Naive thymus-derived CD4-positive, alpha-beta T cell (primary cell): ENCODE measurements at regions not wholly inside any gene's neighbourhood (a gene's known extent, or its start where the extent isn't known, plus 50 kb on each side); places are given as distances from the start of the nearest gene placed in this dataset.

Source experiments
- ATAC-seq: fragments of 150-1000 bp; cut with Tn5 transposase; 2 replicates; pipeline ENCODE4 v1.10.0; 2021; ENCODE audit warnings: mild to moderate bottlenecking, moderate library complexity
- CTCF ChIA-PET: fragments of 350-600 bp; sonication (Branson Sonifier 250); formaldehyde crosslinking; loops from one replicate; lab custom pipeline; 2021; ENCODE audit warnings: antibody characterized with exemption; lab: Charles Lee
- POLR2A ChIA-PET: fragments of 350-600 bp; sonication (Branson Sonifier 250); formaldehyde crosslinking; loops from one replicate; lab custom pipeline; 2021; ENCODE audit warnings: antibody characterized with exemption, inconsistent platforms; lab: Charles Lee
- DNase-seq, 9 donors: peaks; one replicate each; pipeline versions ENCODE4 v3.0.0 to v3.0.0-alpha.2; 2020 to 2022; ENCODE audit warnings: mixed read lengths in 1 of 9
- H3K27ac ChIP-seq: one replicate; pipeline ENCODE4 v1.7.0; 2013; ENCODE audit warnings: mild to moderate bottlenecking, low read depth, low read length, moderate library complexity
- H3K27me3 ChIP-seq, 2 donors: one replicate each; pipeline ENCODE4 v1.7.0; 2013; ENCODE audit warnings: low read length in 2 of 2, mild to moderate bottlenecking in 2 of 2, moderate library complexity in 2 of 2; ENCODE audit not compliant: control insufficient read depth in 2 of 2, insufficient read depth in 2 of 2
- H3K36me3 ChIP-seq, 3 experiments: 1 replicate in 2 of 3; 2 replicates in 1 of 3; pipeline ENCODE4 v1.7.0; 2013; ENCODE audit warnings: low read length in 3 of 3, mild to moderate bottlenecking in 3 of 3, moderate library complexity in 1 of 3; ENCODE audit not compliant: insufficient read depth in 3 of 3, control insufficient read depth in 2 of 3
- H3K4me1 ChIP-seq, 2 donors: one replicate each; pipeline ENCODE4 v1.7.0; 2013; ENCODE audit warnings: low read length in 2 of 2, mild to moderate bottlenecking in 2 of 2, moderate library complexity in 1 of 2; ENCODE audit not compliant: control insufficient read depth in 2 of 2, insufficient read depth in 2 of 2
- H3K4me3 ChIP-seq: 2 replicates; pipeline ENCODE4 v1.7.0; 2013; ENCODE audit warnings: mild to moderate bottlenecking, low read length
- H3K9me3 ChIP-seq, 3 experiments: 1 replicate in 2 of 3; 2 replicates in 1 of 3; pipeline ENCODE4 v1.7.0; 2013; ENCODE audit warnings: low read length in 3 of 3; ENCODE audit not compliant: control insufficient read depth in 2 of 3
- H3K27ac Mint-ChIP-seq, 9 donors: one replicate each; pipeline ENCODE4 v1.8.0; 2020 to 2022; ENCODE audit warnings: mixed read lengths in 9 of 9, mild to moderate bottlenecking in 8 of 9, moderate library complexity in 5 of 9, inconsistent platforms in 2 of 9
- H3K27me3 Mint-ChIP-seq, 5 donors: one replicate each; pipeline ENCODE4 v1.8.0; 2021 to 2022; ENCODE audit warnings: mixed read lengths in 5 of 5, mild to moderate bottlenecking in 1 of 5
- H3K36me3 Mint-ChIP-seq, 5 donors: one replicate each; pipeline ENCODE4 v1.8.0; 2020 to 2022; ENCODE audit warnings: mixed read lengths in 5 of 5, mild to moderate bottlenecking in 3 of 5, inconsistent platforms in 1 of 5
- H3K4me1 Mint-ChIP-seq, 7 donors: one replicate each; pipeline ENCODE4 v1.8.0; 2020 to 2022; ENCODE audit warnings: mixed read lengths in 7 of 7, mild to moderate bottlenecking in 3 of 7, inconsistent platforms in 1 of 7
- H3K4me3 Mint-ChIP-seq, 10 donors: one replicate each; pipeline ENCODE4 v1.8.0; 2020 to 2022; ENCODE audit warnings: mild to moderate bottlenecking in 10 of 10, mixed read lengths in 10 of 10, moderate library complexity in 6 of 10, inconsistent platforms in 2 of 10
- H3K9me3 Mint-ChIP-seq, 11 donors: one replicate each; pipeline ENCODE4 v1.8.0; 2020 to 2022; ENCODE audit warnings: mixed read lengths in 11 of 11, mild to moderate bottlenecking in 4 of 11, inconsistent platforms in 1 of 11, moderate library complexity in 1 of 11
- intact Hi-C, 2 donors: fragments of 100-400 bp; cut with micrococcal nuclease; formaldehyde crosslinking; loops; one replicate each; pipeline ENCODE4 v1.15.1; 2023

DNA sequence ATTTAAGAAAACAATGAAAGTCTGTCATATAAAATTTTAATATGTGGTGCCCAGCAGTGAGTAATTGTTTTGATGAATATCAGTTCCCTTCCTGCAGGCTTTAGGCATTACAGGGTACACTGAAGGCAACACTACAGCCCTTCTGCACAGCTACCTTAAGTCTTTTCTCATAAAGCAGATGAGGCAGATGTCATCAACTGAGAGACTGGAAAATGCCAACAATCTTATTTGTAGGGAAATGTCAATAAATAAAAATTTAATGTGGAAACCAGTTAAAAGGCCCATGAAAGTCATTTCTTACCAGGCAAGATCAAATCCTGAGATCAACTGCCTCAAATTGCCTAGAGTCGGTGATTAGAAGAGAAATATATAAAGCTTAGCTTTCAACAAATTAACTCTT, 193.4 kb upstream of the NWD2 start:
- POLR2A ChIA-PET = no interaction called here
- H3K4me3 Mint-ChIP-seq = no peak overlapping the region
- DNase-seq (no peak), ATAC-seq (no peak)
- peaks cover 0 to 14% (median 6%) of the 10 kb centered on the region in 5 donors for H3K27me3 Mint-ChIP-seq
- no peaks in the 10 kb centered on the region for H3K4me1 Mint-ChIP-seq
- intact Hi-C loops = no loop called here
- H3K9me3 Mint-ChIP-seq = peaks cover 0 to 7% (median 2%) of the 10 kb centered on the region in 11 donors
- Histone ChIP-seq H3K36me3 (no peaks in the 10 kb centered on the region), H3K27ac (no peak overlapping the region), H3K9me3 (no peaks in the 10 kb centered on the region), H3K27me3 (no peaks in the 10 kb centered on the region), H3K4me3 (no peak overlapping the region), H3K4me1 (no peaks in the 10 kb centered on the region)
- CTCF ChIA-PET = no interaction called here
- H3K27ac Mint-ChIP-seq = no peak overlapping the region
- H3K36me3 Mint-ChIP-seq = no peaks in the 10 kb centered on the region

DNA sequence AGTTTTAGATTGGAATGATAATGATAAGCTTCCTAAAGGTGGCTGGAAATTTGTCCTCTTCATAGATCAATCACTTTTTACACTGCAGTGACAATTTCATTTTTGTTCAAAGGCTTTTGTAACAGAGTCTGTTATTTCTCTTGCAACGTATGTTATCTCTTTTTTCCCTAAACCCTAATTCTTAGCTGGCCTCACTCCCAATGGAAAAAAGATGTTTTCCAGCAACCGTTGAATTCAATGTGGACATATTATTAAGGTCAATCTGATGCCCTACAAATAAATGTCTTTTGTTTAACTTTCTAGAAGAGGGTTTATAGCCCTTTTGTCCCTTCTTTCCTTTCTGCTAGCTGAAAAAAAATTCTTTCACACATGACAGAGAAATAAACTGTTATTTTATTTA, 192.7 kb upstream of the NWD2 start:
- H3K4me3 Mint-ChIP-seq = no peak overlapping the region
- intact Hi-C loops = no loop called here
- no peak overlapping the region for H3K4me3 ChIP-seq
- no peaks in the 10 kb centered on the region for H3K36me3 Mint-ChIP-seq
- H3K27me3 ChIP-seq = no peaks in the 10 kb centered on the region
- ChIA-PET POLR2A (no interaction called here), CTCF (interaction anchor here (0.6 kb wide), 1 partner anchor 44 kb away, joined by 3 read pairs; no protein-coding TSS in a partner anchor)
- H3K9me3 ChIP-seq = no peaks in the 10 kb centered on the region
- ATAC-seq = no peak
- H3K27ac ChIP-seq = no peak overlapping the region
- no peak overlapping the region for H3K27ac Mint-ChIP-seq
- no peak for DNase-seq
- peaks cover 0 to 14% (median 6%) of the 10 kb centered on the region in 5 donors for H3K27me3 Mint-ChIP-seq
- no peaks in the 10 kb centered on the region for H3K36me3 ChIP-seq
- peaks cover 0 to 7% (median 2%) of the 10 kb centered on the region in 11 donors for H3K9me3 Mint-ChIP-seq
- no peaks in the 10 kb centered on the region for H3K4me1 Mint-ChIP-seq
- H3K4me1 ChIP-seq = no peaks in the 10 kb centered on the region

DNA sequence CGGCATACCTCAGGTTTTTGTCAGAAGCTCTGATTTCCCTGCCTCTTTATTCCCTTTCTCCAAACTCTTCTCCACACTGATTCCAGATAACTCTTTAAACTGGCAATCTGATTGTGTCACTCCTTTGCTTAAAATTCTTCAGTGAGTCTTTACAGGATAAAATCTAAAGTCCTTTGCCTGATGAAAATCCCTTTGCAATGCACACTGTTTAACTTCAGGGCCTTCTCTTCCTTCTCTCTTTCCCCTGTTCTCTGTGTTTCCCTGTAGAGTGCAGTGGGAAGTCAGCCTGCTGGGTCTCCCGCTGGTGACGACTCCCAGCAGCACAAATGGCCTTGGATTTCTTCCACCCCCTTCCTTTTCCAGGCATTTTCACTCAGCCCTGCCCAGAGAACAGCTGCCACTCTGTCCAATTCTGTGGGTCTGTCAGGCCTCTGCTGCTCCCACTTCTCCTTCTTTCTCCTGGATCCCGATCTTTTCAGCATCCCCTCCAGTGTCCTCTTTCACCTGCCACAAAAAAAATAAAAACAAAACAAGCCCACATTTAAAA, 189.9 kb upstream of the NWD2 start:
- POLR2A ChIA-PET = no interaction called here

DNA sequence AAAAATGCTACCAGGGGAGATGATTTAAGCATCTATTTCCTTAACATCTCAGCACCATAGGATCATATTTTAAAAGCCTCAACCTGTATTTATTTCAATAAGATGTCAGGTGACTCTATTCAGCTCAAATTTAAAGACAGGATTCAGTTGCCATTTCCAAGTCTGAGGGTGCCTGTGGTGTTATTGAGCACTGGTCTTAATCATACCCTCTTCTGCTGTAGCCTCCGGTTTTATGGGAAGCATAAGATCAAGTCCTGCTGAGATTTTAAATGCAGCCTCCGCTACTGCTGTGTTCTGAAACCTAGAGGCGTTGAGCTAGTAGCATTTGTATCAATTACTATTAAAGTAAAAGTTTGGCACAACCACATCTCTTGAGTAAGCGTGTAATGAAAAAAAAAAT, 185.7 kb upstream of the NWD2 start:
- H3K27me3 Mint-ChIP-seq = peaks cover 0 to 7% (median 4%) of the 10 kb centered on the region in 5 donors
- H3K27ac Mint-ChIP-seq = no peak overlapping the region
- Histone ChIP-seq H3K27ac (no peak overlapping the region), H3K4me1 (no peaks in the 10 kb centered on the region), H3K4me3 (no peak overlapping the region), H3K36me3 (no peaks in the 10 kb centered on the region), H3K9me3 (no peaks in the 10 kb centered on the region), H3K27me3 (no peaks in the 10 kb centered on the region)
- POLR2A ChIA-PET = no interaction called here
- peaks cover 0 to 9% (median 0%) of the 10 kb centered on the region in 11 donors for H3K9me3 Mint-ChIP-seq
- intact Hi-C loops = no loop called here
- ATAC-seq = no peak
- no peaks in the 10 kb centered on the region for H3K4me1 Mint-ChIP-seq
- no peaks in the 10 kb centered on the region for H3K36me3 Mint-ChIP-seq
- no peak overlapping the region for H3K4me3 Mint-ChIP-seq
- DNase-seq = no peak
- CTCF ChIA-PET = no interaction called here

More for the DNA sequence above, 189.9 kb upstream of the NWD2 start:
- no peaks in the 10 kb centered on the region for H3K36me3 Mint-ChIP-seq
- Histone ChIP-seq H3K9me3 (no peaks in the 10 kb centered on the region), H3K4me3 (no peak overlapping the region), H3K27me3 (no peaks in the 10 kb centered on the region), H3K4me1 (no peaks in the 10 kb centered on the region), H3K36me3 (no peaks in the 10 kb centered on the region), H3K27ac (no peak overlapping the region)
- no peak overlapping the region for H3K4me3 Mint-ChIP-seq
- intact Hi-C loops = no loop called here
- peaks cover 0 to 9% (median 2%) of the 10 kb centered on the region in 11 donors for H3K9me3 Mint-ChIP-seq
- H3K4me1 Mint-ChIP-seq = no peaks in the 10 kb centered on the region
- DNase-seq (no peak), ATAC-seq (no peak)
- CTCF ChIA-PET = no interaction called here
- peaks cover 0 to 9% (median 4%) of the 10 kb centered on the region in 5 donors for H3K27me3 Mint-ChIP-seq
- H3K27ac Mint-ChIP-seq = no peak overlapping the region

DNA sequence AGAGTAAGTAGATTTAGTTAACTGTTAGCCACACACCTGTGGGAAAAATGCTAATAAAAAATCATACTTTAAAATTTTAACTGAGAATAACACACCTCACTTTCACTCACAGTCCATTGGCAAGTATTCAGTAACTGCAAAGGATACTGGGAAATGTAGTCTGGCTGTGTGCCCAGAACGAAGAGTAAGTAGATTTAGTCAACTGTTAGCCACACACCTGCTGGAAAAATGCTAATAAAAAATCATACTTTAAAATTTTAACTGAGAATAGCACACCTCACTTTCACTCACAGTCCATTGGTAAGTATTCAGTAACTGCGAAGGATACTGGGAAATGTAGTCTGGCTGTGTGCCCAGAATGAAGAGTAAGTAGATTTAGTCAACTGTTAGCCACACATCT, 178.4 kb upstream of the NWD2 start:
- Mint-ChIP-seq H3K27me3 (peaks cover 0 to 3% (median 0%) of the 10 kb centered on the region in 5 donors), H3K27ac (no peak overlapping the region), H3K4me1 (no peaks in the 10 kb centered on the region), H3K36me3 (no peaks in the 10 kb centered on the region), H3K4me3 (no peak overlapping the region), H3K9me3 (no peaks in the 10 kb centered on the region)
- Histone ChIP-seq H3K9me3 (no peaks in the 10 kb centered on the region), H3K27me3 (no peaks in the 10 kb centered on the region), H3K4me1 (no peaks in the 10 kb centered on the region), H3K4me3 (no peak overlapping the region), H3K27ac (no peak overlapping the region), H3K36me3 (no peaks in the 10 kb centered on the region)
- intact Hi-C loops = no loop called here
- DNase-seq = no peak
- ATAC-seq = no peak
- CTCF ChIA-PET = no interaction called here
- POLR2A ChIA-PET = no interaction called here

DNA sequence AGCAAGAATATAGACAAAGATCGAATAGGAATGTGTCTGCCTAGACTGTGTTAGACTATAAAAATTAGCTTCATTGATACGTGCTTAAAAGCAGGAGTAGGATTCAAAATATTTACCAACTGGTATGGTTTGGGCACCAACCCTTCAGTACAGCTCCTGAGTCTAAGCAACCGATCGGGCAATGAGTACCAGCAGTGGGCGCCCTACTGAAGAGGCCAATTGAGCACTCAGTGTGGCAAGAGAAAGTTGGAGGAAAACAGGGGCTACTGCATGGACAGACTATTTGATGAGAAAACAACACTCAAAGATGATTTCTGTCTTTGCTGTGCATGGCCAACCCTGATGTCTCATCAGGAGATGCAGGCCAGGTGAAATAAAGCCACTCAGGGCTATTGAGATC, 176.0 kb upstream of the NWD2 start:
- Histone ChIP-seq H3K27me3 (no peaks in the 10 kb centered on the region), H3K27ac (no peak overlapping the region), H3K9me3 (no peaks in the 10 kb centered on the region), H3K4me3 (no peak overlapping the region), H3K4me1 (no peaks in the 10 kb centered on the region), H3K36me3 (no peaks in the 10 kb centered on the region)
- DNase-seq = no peak
- Mint-ChIP-seq H3K4me1 (peaks cover 3 to 10% (median 5%) of the 10 kb centered on the region in 7 donors), H3K36me3 (no peaks in the 10 kb centered on the region), H3K4me3 (no peak overlapping the region), H3K27ac (no peak overlapping the region), H3K27me3 (peaks cover 0 to 6% (median 0%) of the 10 kb centered on the region in 5 donors), H3K9me3 (peaks cover 0 to 4% (median 0%) of the 10 kb centered on the region in 11 donors)
- intact Hi-C loops = no loop called here
- ChIA-PET POLR2A (no interaction called here), CTCF (no interaction called here)
- ATAC-seq = no peak

DNA sequence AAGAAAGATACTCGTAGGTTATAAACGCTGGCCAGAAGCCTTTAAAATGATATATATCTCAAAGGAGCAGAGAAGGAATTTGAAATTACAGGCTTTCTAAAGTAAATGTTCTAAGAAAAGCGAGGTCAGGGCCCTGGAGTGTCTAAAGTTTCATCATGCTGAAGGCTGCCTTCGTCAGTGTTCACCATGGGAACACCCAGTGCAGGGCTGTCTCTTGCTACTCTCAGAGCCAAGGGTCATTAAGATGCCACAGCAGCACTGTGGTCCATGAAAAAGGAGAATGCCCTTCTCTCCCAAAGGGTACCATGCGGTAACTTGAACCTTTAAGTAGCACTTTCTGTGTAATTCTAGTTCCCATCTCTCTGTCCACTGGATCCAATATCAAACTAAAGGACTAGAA, 174.5 kb upstream of the NWD2 start:
- H3K4me3 Mint-ChIP-seq = no peak overlapping the region
- Histone ChIP-seq H3K4me1 (no peaks in the 10 kb centered on the region), H3K27ac (no peak overlapping the region), H3K9me3 (no peaks in the 10 kb centered on the region), H3K27me3 (no peaks in the 10 kb centered on the region), H3K4me3 (no peak overlapping the region), H3K36me3 (no peaks in the 10 kb centered on the region)
- peaks cover 0 to 6% (median 0%) of the 10 kb centered on the region in 5 donors for H3K27me3 Mint-ChIP-seq
- CTCF ChIA-PET = no interaction called here
- intact Hi-C loops = no loop called here
- POLR2A ChIA-PET = no interaction called here
- DNase-seq = no peak
- peaks cover 0 to 4% (median 0%) of the 10 kb centered on the region in 11 donors for H3K9me3 Mint-ChIP-seq
- no peak overlapping the region for H3K27ac Mint-ChIP-seq
- peaks cover 3 to 10% (median 5%) of the 10 kb centered on the region in 7 donors for H3K4me1 Mint-ChIP-seq
- no peak for ATAC-seq
- H3K36me3 Mint-ChIP-seq = no peaks in the 10 kb centered on the region
